ENCODE measurements at regions not wholly inside any gene's neighbourhood (a gene's known extent, or its start where the extent isn't known, plus 50 kb on each side); places are given as distances from the start of the nearest gene placed in this dataset.

GRCh38 chr15:60250316-60250715 is 147.5 kb downstream of the ANXA2 start:
- no peak for TF ChIP-seq POLR2A (IDR thresholded peaks at IDR 0.05)
- TF ChIP-seq, protein P1, sequence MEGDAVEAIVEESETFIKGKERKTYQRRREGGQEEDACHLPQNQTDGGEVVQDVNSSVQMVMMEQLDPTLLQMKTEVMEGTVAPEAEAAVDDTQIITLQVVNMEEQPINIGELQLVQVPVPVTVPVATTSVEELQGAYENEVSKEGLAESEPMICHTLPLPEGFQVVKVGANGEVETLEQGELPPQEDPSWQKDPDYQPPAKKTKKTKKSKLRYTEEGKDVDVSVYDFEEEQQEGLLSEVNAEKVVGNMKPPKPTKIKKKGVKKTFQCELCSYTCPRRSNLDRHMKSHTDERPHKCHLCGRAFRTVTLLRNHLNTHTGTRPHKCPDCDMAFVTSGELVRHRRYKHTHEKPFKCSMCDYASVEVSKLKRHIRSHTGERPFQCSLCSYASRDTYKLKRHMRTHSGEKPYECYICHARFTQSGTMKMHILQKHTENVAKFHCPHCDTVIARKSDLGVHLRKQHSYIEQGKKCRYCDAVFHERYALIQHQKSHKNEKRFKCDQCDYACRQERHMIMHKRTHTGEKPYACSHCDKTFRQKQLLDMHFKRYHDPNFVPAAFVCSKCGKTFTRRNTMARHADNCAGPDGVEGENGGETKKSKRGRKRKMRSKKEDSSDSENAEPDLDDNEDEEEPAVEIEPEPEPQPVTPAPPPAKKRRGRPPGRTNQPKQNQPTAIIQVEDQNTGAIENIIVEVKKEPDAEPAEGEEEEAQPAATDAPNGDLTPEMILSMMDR (IDR thresholded peaks at IDR 0.05), result no peak
